HepG2 (cell line): ENCODE measurements at regions not wholly inside any gene's neighbourhood (a gene's known extent, or its start where the extent isn't known, plus 50 kb on each side); places are given as distances from the start of the nearest gene placed in this dataset.

Experiments used
- AHR ChIP-seq: IDR thresholded peaks from 2 replicates; pipeline ENCODE4 v1.6.1; 2018; ENCODE audit warnings: missing genetic modification reagents, missing compliant biosample characterization
- EP300 ChIP-seq, 3 experiments: sonication (generic) in 1 of 3; formaldehyde crosslinking in 1 of 3; IDR thresholded peaks; 2 replicates each; pipeline versions ENCODE4 v1.5.1 to v1.6.1; 2011 to 2020; ENCODE audit warnings: low read depth in 2 of 3, low read length in 2 of 3, borderline replicate concordance in 1 of 3, improper control_type of control experiment in 1 of 3, mild to moderate bottlenecking in 1 of 3, missing genetic modification reagents in 1 of 3, moderate library complexity in 1 of 3
- GZF1 ChIP-seq: sonication (generic); formaldehyde crosslinking; IDR thresholded peaks from 2 replicates; pipeline ENCODE4 v1.5.1; 2020; ENCODE audit warnings: mild to moderate bottlenecking, missing genetic modification reagents
- KAT8 ChIP-seq: IDR thresholded peaks from 2 replicates; pipeline ENCODE4 v1.6.1; 2016; ENCODE audit warnings: missing genetic modification reagents, missing compliant biosample characterization
- MIER3 ChIP-seq: IDR thresholded peaks from 2 replicates; pipeline ENCODE4 v1.6.1; 2016; ENCODE audit warnings: missing compliant biosample characterization, borderline replicate concordance
- MXD4 ChIP-seq: IDR thresholded peaks from 2 replicates; pipeline ENCODE4 v1.6.1; 2016; ENCODE audit warnings: mild to moderate bottlenecking, missing biosample characterization, missing genetic modification reagents
- TFAP4 ChIP-seq: sonication (generic); IDR thresholded peaks from 2 replicates; pipeline ENCODE4 v1.6.1; 2016; ENCODE audit warnings: low read depth, borderline replicate concordance
- TOE1 ChIP-seq: sonication (generic); formaldehyde crosslinking; IDR thresholded peaks from 2 replicates; pipeline ENCODE4 v1.4.0; 2020; ENCODE audit warnings: mild to moderate bottlenecking, missing genetic modification reagents
- UBTF ChIP-seq: sonication (generic); formaldehyde crosslinking; IDR thresholded peaks from 2 replicates; pipeline ENCODE4 v1.4.0; 2020; ENCODE audit warnings: mild to moderate bottlenecking, missing genetic modification reagents
- ZNF274 ChIP-seq: sonication (generic); formaldehyde crosslinking; IDR thresholded peaks from 2 replicates; pipeline ENCODE4 v1.5.1; 2020; ENCODE audit warnings: mild to moderate bottlenecking, missing genetic modification reagents
- TF ChIP-seq, protein P1 (sequence below): sonication (generic); formaldehyde crosslinking; IDR thresholded peaks from 2 replicates; pipeline ENCODE4 v1.4.0; 2020; ENCODE audit warnings: missing genetic modification reagents
- TF ChIP-seq, protein P2 (sequence below): sonication (generic); formaldehyde crosslinking; IDR thresholded peaks from 2 replicates; pipeline ENCODE4 v1.5.1; 2020; ENCODE audit warnings: mild to moderate bottlenecking, moderate library complexity, missing genetic modification reagents
- TF ChIP-seq, protein P3 (sequence below): sonication (generic); formaldehyde crosslinking; IDR thresholded peaks from 2 replicates; pipeline ENCODE4 v1.8.1; 2022; ENCODE audit warnings: low read depth, mild to moderate bottlenecking, missing genetic modification reagents
- TF ChIP-seq, protein P4 (sequence below): sonication (generic); formaldehyde crosslinking; IDR thresholded peaks from 2 replicates; pipeline ENCODE4 v1.5.1; 2020; ENCODE audit warnings: mild to moderate bottlenecking, missing genetic modification reagents, moderate library complexity

DNA sequence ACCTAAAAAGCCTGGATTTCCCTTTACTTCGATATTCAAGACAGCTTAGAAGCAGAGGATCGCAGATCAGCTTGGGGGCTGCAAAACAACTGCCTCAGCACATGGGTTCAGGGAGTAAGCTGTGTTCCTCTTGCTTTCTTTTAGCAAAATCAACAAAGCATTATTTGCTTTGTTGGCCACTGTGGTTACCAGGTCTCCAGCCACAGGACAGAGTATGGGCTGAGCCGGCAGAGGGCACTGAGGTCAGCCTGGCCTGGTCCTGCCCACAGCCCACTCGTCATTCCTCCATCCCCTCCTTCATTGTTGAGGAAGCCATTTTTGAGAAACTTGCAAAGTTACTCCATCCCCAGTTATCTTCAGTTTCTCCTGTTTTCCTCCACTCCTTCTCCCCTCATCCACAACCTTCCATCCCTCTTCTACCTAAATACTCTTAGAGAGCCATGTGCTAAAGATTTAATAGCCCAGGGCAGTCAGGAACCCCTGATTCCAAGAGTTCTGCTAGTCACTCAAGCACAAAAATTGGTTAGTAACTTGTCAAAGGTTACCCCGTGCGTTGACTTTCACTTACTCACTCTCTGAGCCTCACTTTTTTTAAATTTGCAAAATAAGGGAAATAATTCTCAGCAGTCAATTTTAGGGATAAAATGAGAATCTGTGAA lies 60.0 kb upstream of the HES1 start (continued):
- TF ChIP-seq EP300 (IDR thresholded peaks at IDR 0.05; ENCODE audit: low read depth in 2 of 2, low read length in 2 of 2) (peak in 1 of 2 experiments; percentile 78; a peak in 2 of 4 replicates), EP300 (CRISPR knock-in tag; IDR thresholded peaks at IDR 0.05; ENCODE audit: borderline replicate concordance) (peak; percentile 44; the same call in 1 of the 2 replicates), TOE1 (CRISPR knock-in tag) (0 out of 2 replicates have a peak, but pooled peaks have one; percentile 43), AHR (peak; percentile 40; the same call in 1 of the 2 replicates), UBTF (CRISPR knock-in tag) (peak; percentile 64; the same call in 1 of the 2 replicates), TFAP4 (peak; percentile 53; the same call in 1 of the 2 replicates), GZF1 (CRISPR knock-in tag) (no peak), ZNF274 (CRISPR knock-in tag) (no peak), MXD4 (CRISPR knock-in tag) (0 out of 2 replicates have a peak, but pooled peaks have one; percentile 48), MIER3 (peak; percentile 49; the same call in 1 of the 2 replicates), KAT8 (peak; percentile 49)
- TF ChIP-seq, protein P1, sequence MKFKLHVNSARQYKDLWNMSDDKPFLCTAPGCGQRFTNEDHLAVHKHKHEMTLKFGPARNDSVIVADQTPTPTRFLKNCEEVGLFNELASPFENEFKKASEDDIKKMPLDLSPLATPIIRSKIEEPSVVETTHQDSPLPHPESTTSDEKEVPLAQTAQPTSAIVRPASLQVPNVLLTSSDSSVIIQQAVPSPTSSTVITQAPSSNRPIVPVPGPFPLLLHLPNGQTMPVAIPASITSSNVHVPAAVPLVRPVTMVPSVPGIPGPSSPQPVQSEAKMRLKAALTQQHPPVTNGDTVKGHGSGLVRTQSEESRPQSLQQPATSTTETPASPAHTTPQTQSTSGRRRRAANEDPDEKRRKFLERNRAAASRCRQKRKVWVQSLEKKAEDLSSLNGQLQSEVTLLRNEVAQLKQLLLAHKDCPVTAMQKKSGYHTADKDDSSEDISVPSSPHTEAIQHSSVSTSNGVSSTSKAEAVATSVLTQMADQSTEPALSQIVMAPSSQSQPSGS, result peak; percentile 64; the same call in 1 of the 2 replicates
- TF ChIP-seq, protein P2, sequence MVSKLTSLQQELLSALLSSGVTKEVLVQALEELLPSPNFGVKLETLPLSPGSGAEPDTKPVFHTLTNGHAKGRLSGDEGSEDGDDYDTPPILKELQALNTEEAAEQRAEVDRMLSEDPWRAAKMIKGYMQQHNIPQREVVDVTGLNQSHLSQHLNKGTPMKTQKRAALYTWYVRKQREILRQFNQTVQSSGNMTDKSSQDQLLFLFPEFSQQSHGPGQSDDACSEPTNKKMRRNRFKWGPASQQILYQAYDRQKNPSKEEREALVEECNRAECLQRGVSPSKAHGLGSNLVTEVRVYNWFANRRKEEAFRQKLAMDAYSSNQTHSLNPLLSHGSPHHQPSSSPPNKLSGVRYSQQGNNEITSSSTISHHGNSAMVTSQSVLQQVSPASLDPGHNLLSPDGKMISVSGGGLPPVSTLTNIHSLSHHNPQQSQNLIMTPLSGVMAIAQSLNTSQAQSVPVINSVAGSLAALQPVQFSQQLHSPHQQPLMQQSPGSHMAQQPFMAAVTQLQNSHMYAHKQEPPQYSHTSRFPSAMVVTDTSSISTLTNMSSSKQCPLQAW (CRISPR knock-in tag), result peak; percentile 40; the same call in 1 of the 2 replicates
- TF ChIP-seq, protein P3, sequence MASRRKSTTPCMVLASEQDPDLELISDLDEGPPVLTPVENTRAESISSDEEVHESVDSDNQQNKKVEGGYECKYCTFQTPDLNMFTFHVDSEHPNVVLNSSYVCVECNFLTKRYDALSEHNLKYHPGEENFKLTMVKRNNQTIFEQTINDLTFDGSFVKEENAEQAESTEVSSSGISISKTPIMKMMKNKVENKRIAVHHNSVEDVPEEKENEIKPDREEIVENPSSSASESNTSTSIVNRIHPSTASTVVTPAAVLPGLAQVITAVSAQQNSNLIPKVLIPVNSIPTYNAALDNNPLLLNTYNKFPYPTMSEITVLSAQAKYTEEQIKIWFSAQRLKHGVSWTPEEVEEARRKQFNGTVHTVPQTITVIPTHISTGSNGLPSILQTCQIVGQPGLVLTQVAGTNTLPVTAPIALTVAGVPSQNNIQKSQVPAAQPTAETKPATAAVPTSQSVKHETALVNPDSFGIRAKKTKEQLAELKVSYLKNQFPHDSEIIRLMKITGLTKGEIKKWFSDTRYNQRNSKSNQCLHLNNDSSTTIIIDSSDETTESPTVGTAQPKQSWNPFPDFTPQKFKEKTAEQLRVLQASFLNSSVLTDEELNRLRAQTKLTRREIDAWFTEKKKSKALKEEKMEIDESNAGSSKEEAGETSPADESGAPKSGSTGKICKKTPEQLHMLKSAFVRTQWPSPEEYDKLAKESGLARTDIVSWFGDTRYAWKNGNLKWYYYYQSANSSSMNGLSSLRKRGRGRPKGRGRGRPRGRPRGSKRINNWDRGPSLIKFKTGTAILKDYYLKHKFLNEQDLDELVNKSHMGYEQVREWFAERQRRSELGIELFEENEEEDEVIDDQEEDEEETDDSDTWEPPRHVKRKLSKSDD, result peak; percentile 79; the same call in 1 of the 2 replicates
- TF ChIP-seq, protein P4, sequence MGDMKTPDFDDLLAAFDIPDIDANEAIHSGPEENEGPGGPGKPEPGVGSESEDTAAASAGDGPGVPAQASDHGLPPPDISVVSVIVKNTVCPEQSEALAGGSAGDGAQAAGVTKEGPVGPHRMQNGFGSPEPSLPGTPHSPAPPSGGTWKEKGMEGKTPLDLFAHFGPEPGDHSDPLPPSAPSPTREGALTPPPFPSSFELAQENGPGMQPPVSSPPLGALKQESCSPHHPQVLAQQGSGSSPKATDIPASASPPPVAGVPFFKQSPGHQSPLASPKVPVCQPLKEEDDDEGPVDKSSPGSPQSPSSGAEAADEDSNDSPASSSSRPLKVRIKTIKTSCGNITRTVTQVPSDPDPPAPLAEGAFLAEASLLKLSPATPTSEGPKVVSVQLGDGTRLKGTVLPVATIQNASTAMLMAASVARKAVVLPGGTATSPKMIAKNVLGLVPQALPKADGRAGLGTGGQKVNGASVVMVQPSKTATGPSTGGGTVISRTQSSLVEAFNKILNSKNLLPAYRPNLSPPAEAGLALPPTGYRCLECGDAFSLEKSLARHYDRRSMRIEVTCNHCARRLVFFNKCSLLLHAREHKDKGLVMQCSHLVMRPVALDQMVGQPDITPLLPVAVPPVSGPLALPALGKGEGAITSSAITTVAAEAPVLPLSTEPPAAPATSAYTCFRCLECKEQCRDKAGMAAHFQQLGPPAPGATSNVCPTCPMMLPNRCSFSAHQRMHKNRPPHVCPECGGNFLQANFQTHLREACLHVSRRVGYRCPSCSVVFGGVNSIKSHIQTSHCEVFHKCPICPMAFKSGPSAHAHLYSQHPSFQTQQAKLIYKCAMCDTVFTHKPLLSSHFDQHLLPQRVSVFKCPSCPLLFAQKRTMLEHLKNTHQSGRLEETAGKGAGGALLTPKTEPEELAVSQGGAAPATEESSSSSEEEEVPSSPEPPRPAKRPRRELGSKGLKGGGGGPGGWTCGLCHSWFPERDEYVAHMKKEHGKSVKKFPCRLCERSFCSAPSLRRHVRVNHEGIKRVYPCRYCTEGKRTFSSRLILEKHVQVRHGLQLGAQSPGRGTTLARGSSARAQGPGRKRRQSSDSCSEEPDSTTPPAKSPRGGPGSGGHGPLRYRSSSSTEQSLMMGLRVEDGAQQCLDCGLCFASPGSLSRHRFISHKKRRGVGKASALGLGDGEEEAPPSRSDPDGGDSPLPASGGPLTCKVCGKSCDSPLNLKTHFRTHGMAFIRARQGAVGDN (CRISPR knock-in tag), result peak; percentile 77
